Choroid plexus epithelial cell (primary cell): ENCODE measurements at regions not wholly inside any gene's neighbourhood (a gene's known extent, or its start where the extent isn't known, plus 50 kb on each side); places are given as distances from the start of the nearest gene placed in this dataset.
A peak's percentile ranks its signal among the peaks of the same experiment; 100 is the strongest.

ENCODE experiments used
- DNase-seq: peaks from one replicate; pipeline ENCODE4 v3.0.0-alpha.2; 2010; ENCODE audit warnings: low read depth
- H3K4me3 ChIP-seq: 2 replicates; pipeline ENCODE4 v1.5.1; 2011; ENCODE audit warnings: low read depth, mild to moderate bottlenecking, control low read depth, low read length, moderate library complexity
- TF ChIP-seq, protein P1 (sequence below): conservative IDR thresholded peaks from 2 replicates; pipeline ENCODE4 v1.5.1; 2011; ENCODE audit warnings: low read depth, mild to moderate bottlenecking, control low read depth, inconsistent platforms, low read length, moderate library complexity

DNA sequence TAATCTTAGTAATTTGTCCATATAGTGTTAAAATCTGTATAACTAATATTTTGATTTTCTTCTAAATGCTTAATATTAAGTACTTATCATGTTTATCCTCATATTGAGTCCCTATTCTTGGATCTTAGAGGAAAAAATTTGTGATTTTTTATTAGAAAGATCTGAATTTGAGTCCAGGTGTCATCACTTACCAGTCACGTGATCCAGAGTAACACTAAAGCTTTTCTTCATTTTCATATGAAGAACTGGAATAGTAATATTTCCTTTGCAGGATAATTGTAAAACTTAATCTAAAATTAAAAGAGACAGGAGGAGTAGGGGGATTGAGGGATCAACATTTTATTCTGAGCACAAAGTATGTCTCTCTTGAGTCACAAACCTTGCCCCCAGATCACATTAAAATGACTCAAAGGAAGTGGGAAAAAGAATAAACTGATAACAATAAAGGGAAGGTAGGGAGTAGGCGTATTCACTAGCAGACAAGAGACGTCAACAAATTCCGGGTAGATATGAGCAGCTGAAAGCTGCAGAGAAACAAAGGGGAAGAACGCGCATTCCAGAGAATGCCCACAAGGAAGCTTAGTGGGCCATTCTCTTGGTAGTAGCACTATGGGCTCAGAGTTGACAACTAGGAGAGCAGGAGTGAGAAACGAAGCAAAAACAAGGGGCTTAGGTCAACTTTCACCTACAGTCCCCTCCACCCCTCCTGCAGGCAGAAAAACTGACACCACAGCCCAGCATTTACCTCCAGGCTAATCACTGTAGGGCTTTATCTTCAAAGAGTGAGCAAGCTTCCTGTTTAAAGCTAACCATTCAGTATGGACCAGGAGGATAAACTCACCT, 123.1 kb downstream of the SPRY2 start:
- H3K4me3 ChIP-seq: no peak overlapping the region
- DNase-seq: peak; percentile 78
- TF ChIP-seq, protein P1, sequence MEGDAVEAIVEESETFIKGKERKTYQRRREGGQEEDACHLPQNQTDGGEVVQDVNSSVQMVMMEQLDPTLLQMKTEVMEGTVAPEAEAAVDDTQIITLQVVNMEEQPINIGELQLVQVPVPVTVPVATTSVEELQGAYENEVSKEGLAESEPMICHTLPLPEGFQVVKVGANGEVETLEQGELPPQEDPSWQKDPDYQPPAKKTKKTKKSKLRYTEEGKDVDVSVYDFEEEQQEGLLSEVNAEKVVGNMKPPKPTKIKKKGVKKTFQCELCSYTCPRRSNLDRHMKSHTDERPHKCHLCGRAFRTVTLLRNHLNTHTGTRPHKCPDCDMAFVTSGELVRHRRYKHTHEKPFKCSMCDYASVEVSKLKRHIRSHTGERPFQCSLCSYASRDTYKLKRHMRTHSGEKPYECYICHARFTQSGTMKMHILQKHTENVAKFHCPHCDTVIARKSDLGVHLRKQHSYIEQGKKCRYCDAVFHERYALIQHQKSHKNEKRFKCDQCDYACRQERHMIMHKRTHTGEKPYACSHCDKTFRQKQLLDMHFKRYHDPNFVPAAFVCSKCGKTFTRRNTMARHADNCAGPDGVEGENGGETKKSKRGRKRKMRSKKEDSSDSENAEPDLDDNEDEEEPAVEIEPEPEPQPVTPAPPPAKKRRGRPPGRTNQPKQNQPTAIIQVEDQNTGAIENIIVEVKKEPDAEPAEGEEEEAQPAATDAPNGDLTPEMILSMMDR: no peak

DNA sequence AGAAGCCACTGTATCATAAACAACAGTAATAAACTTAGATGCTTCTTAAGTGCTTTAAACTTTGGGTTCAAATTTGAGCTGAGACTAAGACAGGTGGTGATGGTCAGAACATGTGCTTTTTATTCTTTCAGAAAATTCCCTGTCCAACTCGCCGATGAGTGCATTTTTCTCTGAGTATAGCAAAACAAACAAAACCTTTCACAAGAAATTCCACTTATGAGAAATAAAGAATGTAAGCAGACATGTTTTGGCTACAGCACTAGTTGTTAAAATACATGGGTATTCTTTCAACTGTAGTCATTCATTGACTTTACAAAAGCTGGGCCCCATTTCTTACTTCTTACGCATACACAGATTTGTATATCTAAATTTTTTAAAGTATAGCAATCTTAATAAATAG, 125.6 kb downstream of the SPRY2 start:
- TF ChIP-seq, protein P1: no peak
- peak; percentile 86 for DNase-seq

DNA sequence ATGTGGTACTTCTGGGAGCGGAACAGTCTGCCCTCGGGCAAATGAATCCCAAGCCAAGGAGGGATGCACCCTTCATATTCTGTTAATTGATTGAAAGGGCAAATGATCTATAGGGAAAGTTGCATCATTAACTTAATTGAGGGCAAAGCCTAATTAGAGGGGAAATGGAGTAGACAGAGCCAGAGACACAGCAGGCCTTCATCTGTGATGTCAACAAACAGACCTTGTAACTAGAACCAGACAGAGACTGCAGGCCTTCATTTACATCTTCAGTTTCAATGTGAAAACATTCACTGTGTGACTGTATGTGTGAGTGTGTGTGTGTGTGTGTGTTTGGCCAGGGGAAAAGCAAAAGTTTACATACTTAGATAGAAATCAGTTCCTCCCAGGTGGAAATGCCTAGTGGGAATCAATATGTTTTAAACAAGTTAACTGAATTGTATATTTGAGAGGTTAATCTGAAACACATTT, 126.4 kb downstream of the SPRY2 start:
- peak; percentile 77 for DNase-seq
- no peak overlapping the region for H3K4me3 ChIP-seq
- TF ChIP-seq, protein P1: no peak

More for the DNA sequence above, 125.6 kb downstream of the SPRY2 start:
- no peak overlapping the region for H3K4me3 ChIP-seq

DNA sequence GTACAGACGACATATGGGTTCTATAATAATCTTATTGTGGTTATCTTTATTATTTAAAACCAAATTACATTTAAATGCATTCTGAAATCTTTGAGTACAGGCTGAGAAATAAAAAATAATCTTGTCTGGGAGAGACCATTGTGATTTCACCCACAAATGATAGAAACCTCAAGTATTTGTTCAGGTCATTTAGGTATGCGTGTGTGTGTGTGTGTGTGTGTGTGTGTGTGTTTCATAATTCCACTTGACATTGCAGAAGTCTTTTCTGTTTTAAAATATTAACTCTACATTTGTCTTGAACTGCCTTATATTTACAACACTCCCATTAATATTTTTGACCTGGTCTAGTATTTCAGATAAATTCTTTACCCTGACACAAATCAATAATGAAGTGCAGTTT, 126.9 kb downstream of the SPRY2 start:
- TF ChIP-seq, protein P1: no peak
- H3K4me3 ChIP-seq: no peak overlapping the region
- DNase-seq: peak; percentile 60

DNA sequence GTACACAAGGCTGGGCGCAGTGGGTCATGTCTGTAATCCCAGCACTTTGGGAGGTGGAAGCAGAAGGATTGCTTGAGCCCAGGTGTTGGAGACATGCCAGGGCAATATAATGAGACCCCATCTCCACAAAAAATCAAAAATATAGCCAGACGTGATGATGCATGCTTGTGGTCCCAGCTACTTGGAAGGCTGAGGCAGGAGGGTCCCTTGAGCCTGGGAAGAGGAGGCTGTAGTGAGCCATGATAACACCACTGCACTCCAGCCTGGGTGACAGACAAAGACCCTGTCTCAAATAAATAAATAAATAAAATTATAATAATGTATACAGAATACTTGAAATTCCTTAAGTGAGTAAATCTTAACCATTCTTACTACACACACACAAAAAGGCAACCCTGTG, 127.7 kb downstream of the SPRY2 start:
- DNase-seq: no peak
- no peak overlapping the region for H3K4me3 ChIP-seq
- TF ChIP-seq, protein P1: no peak

DNA sequence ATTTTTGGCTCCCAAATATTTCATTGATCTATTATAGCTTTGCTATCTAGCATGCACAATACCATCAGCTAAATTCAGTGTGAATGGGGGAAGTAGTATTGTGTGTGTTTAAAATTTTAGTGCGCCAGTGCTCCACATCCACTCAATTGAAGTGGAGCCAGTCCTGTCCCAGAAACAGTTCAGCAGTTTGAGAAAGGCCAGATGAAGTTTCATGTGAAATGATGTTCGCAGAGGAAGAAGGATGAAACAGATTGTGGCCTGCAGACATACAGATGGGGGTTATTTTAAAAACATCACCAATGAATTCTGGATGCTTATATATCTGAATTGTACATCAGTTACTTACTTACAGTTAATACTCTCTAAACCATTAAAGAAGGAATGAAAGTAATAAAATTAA, 129.4 kb downstream of the SPRY2 start:
- TF ChIP-seq, protein P1: no peak
- H3K4me3 ChIP-seq: no peak overlapping the region
- DNase-seq: no peak

DNA sequence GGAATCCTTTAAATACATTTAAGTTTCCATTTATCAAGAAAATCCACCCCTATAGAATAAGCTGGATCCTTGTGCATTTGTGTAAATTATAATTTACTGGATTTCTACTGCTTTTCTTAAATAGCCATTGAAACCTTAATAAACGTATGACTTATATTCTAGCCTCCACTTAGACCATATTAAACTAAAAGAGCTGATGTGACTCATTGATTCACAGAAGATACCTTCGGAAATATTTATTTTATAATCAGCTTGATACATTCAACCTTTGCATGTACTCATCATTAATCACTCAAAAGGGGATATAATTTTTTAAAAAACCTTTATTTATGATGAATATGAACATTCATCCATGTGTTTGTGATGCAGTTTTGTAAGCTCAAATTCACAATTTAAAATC, 136.3 kb downstream of the SPRY2 start:
- DNase-seq: no peak
- H3K4me3 ChIP-seq: no peak overlapping the region
- TF ChIP-seq, protein P1: no peak
